ENCODE measurements at regions not wholly inside any gene's neighbourhood (a gene's known extent, or its start where the extent isn't known, plus 50 kb on each side); places are given as distances from the start of the nearest gene placed in this dataset.

- Histone ChIP-seq H3K9me3 (peaks cover 0 to 7% (median 0%) of the 10 kb centered on the region in 8 donors), H3K4me3 (no peak overlapping the region), H3K4me1 (no peaks in the 10 kb centered on the region), H3K27me3 (replicated peaks in 1 of 7) (no peaks in the 10 kb centered on the region), H3K36me3 (no peaks in the 10 kb centered on the region), H3K27ac (no peak overlapping the region)
- DNase-seq, result no peak
- WGBS, 5 donors, result 22 to 33% (median 28%) methylated on average over 3 of the region's 3 CpGs
- TF ChIP-seq, protein P1, sequence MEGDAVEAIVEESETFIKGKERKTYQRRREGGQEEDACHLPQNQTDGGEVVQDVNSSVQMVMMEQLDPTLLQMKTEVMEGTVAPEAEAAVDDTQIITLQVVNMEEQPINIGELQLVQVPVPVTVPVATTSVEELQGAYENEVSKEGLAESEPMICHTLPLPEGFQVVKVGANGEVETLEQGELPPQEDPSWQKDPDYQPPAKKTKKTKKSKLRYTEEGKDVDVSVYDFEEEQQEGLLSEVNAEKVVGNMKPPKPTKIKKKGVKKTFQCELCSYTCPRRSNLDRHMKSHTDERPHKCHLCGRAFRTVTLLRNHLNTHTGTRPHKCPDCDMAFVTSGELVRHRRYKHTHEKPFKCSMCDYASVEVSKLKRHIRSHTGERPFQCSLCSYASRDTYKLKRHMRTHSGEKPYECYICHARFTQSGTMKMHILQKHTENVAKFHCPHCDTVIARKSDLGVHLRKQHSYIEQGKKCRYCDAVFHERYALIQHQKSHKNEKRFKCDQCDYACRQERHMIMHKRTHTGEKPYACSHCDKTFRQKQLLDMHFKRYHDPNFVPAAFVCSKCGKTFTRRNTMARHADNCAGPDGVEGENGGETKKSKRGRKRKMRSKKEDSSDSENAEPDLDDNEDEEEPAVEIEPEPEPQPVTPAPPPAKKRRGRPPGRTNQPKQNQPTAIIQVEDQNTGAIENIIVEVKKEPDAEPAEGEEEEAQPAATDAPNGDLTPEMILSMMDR (IDR thresholded peaks at IDR 0.05 in 8 of 11, conservative IDR thresholded peaks at IDR 0.05 in 3 of 11), result no peak
- TF ChIP-seq POLR2A (IDR thresholded peaks at IDR 0.05), result no peak
- intact Hi-C loops (cut with DNase I; ENCODE audit: low total_unique reads), result no loop called here
Observed at GRCh38 chr2:79453918-79454317, 58.9 kb upstream of the CTNNA2 start.

DNA sequence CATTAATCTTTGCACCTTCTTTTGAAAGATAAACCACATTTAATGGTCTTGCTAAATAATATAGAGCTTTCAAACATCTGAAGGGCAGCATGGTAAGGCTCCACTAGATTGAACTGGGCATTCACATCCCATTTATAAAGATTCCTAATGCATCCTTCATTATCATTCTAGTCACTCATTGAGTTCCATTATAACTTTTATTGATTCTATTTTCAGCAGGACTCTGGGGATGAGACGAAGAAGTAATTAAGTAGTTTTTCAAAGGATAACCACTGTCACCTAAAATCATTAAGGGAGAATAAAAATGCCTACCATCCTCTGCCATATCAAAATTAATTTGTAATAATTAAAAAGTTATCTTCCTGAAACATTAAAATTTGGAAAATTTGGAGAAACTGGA lies 60.2 kb upstream of the CTNNA2 start:
- Histone ChIP-seq H3K9me3 (peaks cover 0 to 7% (median 0%) of the 10 kb centered on the region in 8 donors), H3K36me3 (no peaks in the 10 kb centered on the region), H3K27ac (no peak overlapping the region), H3K4me1 (no peaks in the 10 kb centered on the region), H3K27me3 (replicated peaks in 1 of 7) (no peaks in the 10 kb centered on the region), H3K4me3 (no peak overlapping the region)
- 65 to 79% (median 76%) methylated on average over 1 of the region's 1 CpG for WGBS, 5 donors
- no peak for DNase-seq
- intact Hi-C loops (cut with DNase I; ENCODE audit: low total_unique reads), result no loop called here
- TF ChIP-seq, protein P1 (IDR thresholded peaks at IDR 0.05 in 8 of 11, conservative IDR thresholded peaks at IDR 0.05 in 3 of 11), result no peak
- TF ChIP-seq POLR2AphosphoS5 (IDR thresholded peaks at IDR 0.05) (no peak), POLR2A (IDR thresholded peaks at IDR 0.05) (no peak)

DNA sequence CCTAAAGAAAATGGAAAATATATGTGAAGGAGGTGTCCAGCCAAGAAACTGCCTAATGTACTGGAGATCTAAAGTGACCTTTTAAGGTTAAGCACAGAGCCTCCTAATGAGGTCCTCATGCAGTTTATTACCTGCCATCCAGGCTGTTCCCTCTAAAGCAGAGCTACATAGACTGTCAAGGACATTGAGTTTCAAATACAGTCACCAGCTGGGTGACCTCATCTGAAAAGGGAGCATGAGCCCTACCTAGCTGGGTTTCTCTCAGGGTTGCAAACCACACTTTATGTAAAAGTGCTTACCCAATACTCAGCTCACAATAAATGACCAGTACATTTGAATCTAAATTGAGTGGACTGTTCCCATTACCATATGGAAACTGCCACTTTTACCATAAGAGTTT lies 65.4 kb upstream of the CTNNA2 start:
- H3K27ac ChIP-seq, result no peak overlapping the region
- no peaks in the 10 kb centered on the region for H3K4me1 ChIP-seq
- H3K27me3 ChIP-seq (replicated peaks in 1 of 7), result no peaks in the 10 kb centered on the region
- H3K9me3 ChIP-seq, result peaks cover 0 to 14% (median 2%) of the 10 kb centered on the region in 8 donors
- H3K36me3 ChIP-seq, result no peaks in the 10 kb centered on the region
- DNase-seq, result no peak
- intact Hi-C loops (cut with DNase I; ENCODE audit: low total_unique reads), result no loop called here
- no peak overlapping the region for H3K4me3 ChIP-seq
- no peak for TF ChIP-seq POLR2A (IDR thresholded peaks at IDR 0.05)
- TF ChIP-seq, protein P1 (IDR thresholded peaks at IDR 0.05 in 8 of 11, conservative IDR thresholded peaks at IDR 0.05 in 3 of 11), result no peak
- no peak for TF ChIP-seq POLR2AphosphoS5 (IDR thresholded peaks at IDR 0.05)

- intact Hi-C loops (cut with DNase I; ENCODE audit: low total_unique reads), result no loop called here
- Histone ChIP-seq H3K4me3 (no peak overlapping the region), H3K27me3 (replicated peaks in 1 of 7) (no peaks in the 10 kb centered on the region), H3K36me3 (no peaks in the 10 kb centered on the region), H3K9me3 (peaks cover 0 to 14% (median 2%) of the 10 kb centered on the region in 8 donors), H3K4me1 (no peaks in the 10 kb centered on the region), H3K27ac (no peak overlapping the region)
- TF ChIP-seq, protein P1 (IDR thresholded peaks at IDR 0.05 in 8 of 11, conservative IDR thresholded peaks at IDR 0.05 in 3 of 11), result no peak
- TF ChIP-seq POLR2AphosphoS5 (IDR thresholded peaks at IDR 0.05), result no peak
- no peak for TF ChIP-seq POLR2A (IDR thresholded peaks at IDR 0.05)
- WGBS, 5 donors, result 59 to 80% (median 70%) methylated on average over 2 of the region's 2 CpGs
- DNase-seq, result no peak
Observed at GRCh38 chr2:79446313-79446712, 66.5 kb upstream of the CTNNA2 start.
